Osteoblast (primary cell): ENCODE measurements at regions not wholly inside any gene's neighbourhood (a gene's known extent, or its start where the extent isn't known, plus 50 kb on each side); places are given as distances from the start of the nearest gene placed in this dataset.

Experiments
- DNase-seq: peaks from one replicate; pipeline ENCODE4 v3.0.0; 2011; ENCODE audit warnings: low spot score, mixed read lengths; ENCODE audit not compliant: insufficient read length; ENCODE audit errors: missing footprints
- H2AFZ ChIP-seq: 2 replicates; pipeline ENCODE4 v1.6.0; 2011; ENCODE audit warnings: mild to moderate bottlenecking, low read length
- H3K27ac ChIP-seq: 2 replicates; pipeline ENCODE4 v1.5.1; 2011; ENCODE audit warnings: mild to moderate bottlenecking, low read depth, low read length, moderate library complexity
- H3K27me3 ChIP-seq: 2 replicates; pipeline ENCODE4 v1.6.0; 2012; ENCODE audit warnings: mild to moderate bottlenecking, control low read depth, inconsistent platforms, low read length, moderate library complexity; ENCODE audit not compliant: insufficient read depth
- H3K36me3 ChIP-seq: 2 replicates; pipeline ENCODE4 v1.5.1; 2011; ENCODE audit warnings: mild to moderate bottlenecking, low read length, control low read depth, moderate library complexity; ENCODE audit not compliant: insufficient read depth
- H3K4me1 ChIP-seq: 2 replicates; pipeline ENCODE4 v1.5.1; 2011; ENCODE audit warnings: mild to moderate bottlenecking, low read length, control low read depth, moderate library complexity; ENCODE audit not compliant: insufficient read depth
- H3K4me2 ChIP-seq: 2 replicates; pipeline ENCODE4 v1.6.0; 2011; ENCODE audit warnings: mild to moderate bottlenecking, low read length; ENCODE audit not compliant: insufficient read depth
- H3K4me3 ChIP-seq: fragments of 200-600 bp; sonication (generic); 3 replicates; pipeline ENCODE4 v1.5.1; 2012; ENCODE audit warnings: mild to moderate bottlenecking, low read length, inconsistent platforms; ENCODE audit not compliant: insufficient read depth
- H3K79me2 ChIP-seq: 2 replicates; pipeline ENCODE4 v1.6.0; 2012; ENCODE audit warnings: mild to moderate bottlenecking, low read length, control low read depth, inconsistent platforms; ENCODE audit not compliant: insufficient read depth
- H3K9me3 ChIP-seq: 2 replicates; pipeline ENCODE4 v1.5.1; 2011; ENCODE audit warnings: low read depth, low read length, control low read depth
- H4K20me1 ChIP-seq: 2 replicates; pipeline ENCODE4 v1.6.0; 2012; ENCODE audit warnings: mild to moderate bottlenecking, low read length, control low read depth; ENCODE audit not compliant: insufficient read depth
- CTCF ChIP-seq: IDR thresholded peaks from 2 replicates; pipeline ENCODE4 v1.5.1; 2011; ENCODE audit warnings: mild to moderate bottlenecking, low read depth, low read length, moderate library complexity; ENCODE audit errors: extremely low read depth

GRCh38 chr3:6416049-6416661 is 444.8 kb upstream of the GRM7 start:
- H3K27ac ChIP-seq, result no peak overlapping the region
- no peak overlapping the region for H3K4me2 ChIP-seq
- DNase-seq, result no peak
- no peak overlapping the region for H3K4me3 ChIP-seq
- no peak for TF ChIP-seq CTCF
- no peaks in the 10 kb centered on the region for H4K20me1 ChIP-seq
- H3K4me1 ChIP-seq, result no peaks in the 10 kb centered on the region
- no peaks in the 10 kb centered on the region for H3K79me2 ChIP-seq
- no peaks in the 10 kb centered on the region for H3K36me3 ChIP-seq
- H2AFZ ChIP-seq, result no peak overlapping the region
- no peaks in the 10 kb centered on the region for H3K9me3 ChIP-seq
- H3K27me3 ChIP-seq, result no peaks in the 10 kb centered on the region

- no peak overlapping the region for H3K4me2 ChIP-seq
- no peak for TF ChIP-seq CTCF
- H3K36me3 ChIP-seq, result no peaks in the 10 kb centered on the region
- H4K20me1 ChIP-seq, result no peaks in the 10 kb centered on the region
- no peak overlapping the region for H2AFZ ChIP-seq
- no peak for DNase-seq
- no peaks in the 10 kb centered on the region for H3K79me2 ChIP-seq
- no peaks in the 10 kb centered on the region for H3K4me1 ChIP-seq
- no peak overlapping the region for H3K4me3 ChIP-seq
- no peaks in the 10 kb centered on the region for H3K9me3 ChIP-seq
- no peak overlapping the region for H3K27ac ChIP-seq
- no peaks in the 10 kb centered on the region for H3K27me3 ChIP-seq
Observed at GRCh38 chr3:6417174-6417573, 443.7 kb upstream of the GRM7 start.

- H3K4me2 ChIP-seq, result no peak overlapping the region
- H3K4me1 ChIP-seq, result no peaks in the 10 kb centered on the region
- H3K4me3 ChIP-seq, result no peak overlapping the region
- H3K27me3 ChIP-seq, result no peaks in the 10 kb centered on the region
- H2AFZ ChIP-seq, result no peak overlapping the region
- no peak overlapping the region for H3K27ac ChIP-seq
- no peaks in the 10 kb centered on the region for H3K9me3 ChIP-seq
- no peak for TF ChIP-seq CTCF
- H3K79me2 ChIP-seq, result no peaks in the 10 kb centered on the region
- DNase-seq, result no peak
- no peaks in the 10 kb centered on the region for H3K36me3 ChIP-seq
- H4K20me1 ChIP-seq, result no peaks in the 10 kb centered on the region
Observed at GRCh38 chr3:6418485-6418884, 442.4 kb upstream of the GRM7 start.

GRCh38 chr3:6421666-6422445 is 439.1 kb upstream of the GRM7 start:
- H3K27ac ChIP-seq, result no peak overlapping the region
- no peak for DNase-seq

More at GRCh38 chr3:6421666-6422445, 439.1 kb upstream of the GRM7 start:
- Histone ChIP-seq H3K4me3 (no peak overlapping the region), H3K4me1 (no peaks in the 10 kb centered on the region), H3K79me2 (no peaks in the 10 kb centered on the region), H4K20me1 (no peaks in the 10 kb centered on the region), H3K4me2 (no peak overlapping the region), H3K27me3 (no peaks in the 10 kb centered on the region), H2AFZ (no peak overlapping the region), H3K9me3 (no peaks in the 10 kb centered on the region), H3K36me3 (no peaks in the 10 kb centered on the region)
- TF ChIP-seq CTCF, result no peak
